ENCODE measurements at regions not wholly inside any gene's neighbourhood (a gene's known extent, or its start where the extent isn't known, plus 50 kb on each side); places are given as distances from the start of the nearest gene placed in this dataset.

GRCh38 chr6:147757291-147757690 lies 248.8 kb downstream of the SAMD5 start:
- DNase-seq (ENCODE audit: low read depth in 2 of 2), result no peak

GRCh38 chr6:147758303-147758702 lies 249.8 kb downstream of the SAMD5 start:
- no peak for DNase-seq (ENCODE audit: low read depth in 2 of 2)

GRCh38 chr6:147759093-147759492 lies 250.6 kb downstream of the SAMD5 start:
- no peak for DNase-seq (ENCODE audit: low read depth in 2 of 2)

GRCh38 chr6:147759536-147759935 lies 251.0 kb downstream of the SAMD5 start:
- no peak for DNase-seq (ENCODE audit: low read depth in 2 of 2)

- DNase-seq (ENCODE audit: low read depth in 2 of 2), result no peak
Observed at GRCh38 chr6:147765541-147765940, 257.1 kb downstream of the SAMD5 start.

GRCh38 chr6:147768969-147769368 lies 260.5 kb downstream of the SAMD5 start:
- no peak for DNase-seq (ENCODE audit: low read depth in 2 of 2)

GRCh38 chr6:147769496-147770087 lies 261.1 kb downstream of the SAMD5 start:
- no peak for DNase-seq (ENCODE audit: low read depth in 2 of 2)

- DNase-seq (ENCODE audit: low read depth in 2 of 2), result no peak
Observed at GRCh38 chr6:147770221-147770620, 261.7 kb downstream of the SAMD5 start.

- DNase-seq (ENCODE audit: low read depth in 2 of 2), result no peak
Observed at GRCh38 chr6:147772724-147773123, 264.2 kb downstream of the SAMD5 start.

- no peak for DNase-seq (ENCODE audit: low read depth in 2 of 2)
Observed at GRCh38 chr6:147774856-147775255, 266.4 kb downstream of the SAMD5 start.

- no peak for DNase-seq (ENCODE audit: low read depth in 2 of 2)
Observed at GRCh38 chr6:147776631-147777213, 268.2 kb downstream of the SAMD5 start.

- DNase-seq (ENCODE audit: low read depth in 2 of 2), result no peak
Observed at GRCh38 chr6:147779624-147780023, 271.1 kb downstream of the SAMD5 start.

GRCh38 chr6:147782302-147782701 lies 273.8 kb downstream of the SAMD5 start:
- DNase-seq (ENCODE audit: low read depth in 2 of 2), result no peak

- DNase-seq (ENCODE audit: low read depth in 2 of 2), result no peak
Observed at GRCh38 chr6:147784371-147784770, 275.9 kb downstream of the SAMD5 start.

GRCh38 chr6:147787417-147787816 lies 278.9 kb downstream of the SAMD5 start:
- DNase-seq (ENCODE audit: low read depth in 2 of 2), result no peak

- DNase-seq (ENCODE audit: low read depth in 2 of 2), result no peak
Observed at GRCh38 chr6:147789430-147789947, 281.0 kb downstream of the SAMD5 start.

GRCh38 chr6:147793871-147794643 lies 285.6 kb downstream of the SAMD5 start:
- no peak for DNase-seq (ENCODE audit: low read depth in 2 of 2)

GRCh38 chr6:147802459-147802858 lies 294.0 kb downstream of the SAMD5 start:
- DNase-seq (ENCODE audit: low read depth in 2 of 2), result no peak

GRCh38 chr6:147805155-147805554 lies 296.7 kb downstream of the SAMD5 start:
- DNase-seq (ENCODE audit: low read depth in 2 of 2), result no peak

- no peak for DNase-seq (ENCODE audit: low read depth in 2 of 2)
Observed at GRCh38 chr6:147806697-147807096, 298.2 kb downstream of the SAMD5 start.

GRCh38 chr6:147808640-147809039 lies 300.1 kb downstream of the SAMD5 start:
- DNase-seq (ENCODE audit: low read depth in 2 of 2), result no peak

GRCh38 chr6:147811913-147812629 lies 303.6 kb downstream of the SAMD5 start:
- DNase-seq (ENCODE audit: low read depth in 2 of 2), result no peak

All from stimulated activated CD4-positive, alpha-beta T cell treated with anti-CD3 and anti-CD28 coated beads, Interleukin-15, amount 100 ng/mL, for 48 hours (primary cell).